OCI-LY3 (cell line): ENCODE measurements at regions not wholly inside any gene's neighbourhood (a gene's known extent, or its start where the extent isn't known, plus 50 kb on each side); places are given as distances from the start of the nearest gene placed in this dataset.

Source experiments
- EZH2phosphoT487 ChIP-seq: fragments of 200-600 bp; shearing (Covaris generic); IDR thresholded peaks from 2 replicates; pipeline ENCODE4 v1.6.1; 2018; ENCODE audit warnings: antibody characterized with exemption, mixed run types, low read depth
- TF ChIP-seq, protein P1 (sequence below): fragments of 200-600, 300-600 bp; sonication (generic); IDR thresholded peaks from 2 replicates; pipeline ENCODE4 v1.5.1; 2014; ENCODE audit warnings: antibody characterized with exemption, low read length, low read depth

DNA sequence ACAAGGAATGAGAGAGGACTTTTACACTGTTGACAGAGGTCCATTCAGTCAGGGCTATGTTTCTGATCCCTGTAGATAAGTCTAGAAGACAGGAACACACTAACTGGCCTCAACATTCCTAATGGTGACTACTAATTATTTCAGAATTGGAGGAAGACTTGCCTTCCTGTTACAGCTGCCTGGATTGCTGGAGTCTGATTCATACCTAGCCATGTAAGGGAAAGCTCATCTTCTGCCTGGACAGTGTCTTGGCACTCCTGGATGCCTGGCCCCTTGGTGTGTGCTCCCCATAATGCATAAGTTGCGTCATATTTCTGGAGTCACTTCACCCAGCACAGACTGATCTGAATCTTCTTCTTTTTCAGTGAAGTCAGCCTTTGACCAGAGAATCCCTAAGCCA, 326.0 kb upstream of the RUNX1 start:
- TF ChIP-seq, protein P1, sequence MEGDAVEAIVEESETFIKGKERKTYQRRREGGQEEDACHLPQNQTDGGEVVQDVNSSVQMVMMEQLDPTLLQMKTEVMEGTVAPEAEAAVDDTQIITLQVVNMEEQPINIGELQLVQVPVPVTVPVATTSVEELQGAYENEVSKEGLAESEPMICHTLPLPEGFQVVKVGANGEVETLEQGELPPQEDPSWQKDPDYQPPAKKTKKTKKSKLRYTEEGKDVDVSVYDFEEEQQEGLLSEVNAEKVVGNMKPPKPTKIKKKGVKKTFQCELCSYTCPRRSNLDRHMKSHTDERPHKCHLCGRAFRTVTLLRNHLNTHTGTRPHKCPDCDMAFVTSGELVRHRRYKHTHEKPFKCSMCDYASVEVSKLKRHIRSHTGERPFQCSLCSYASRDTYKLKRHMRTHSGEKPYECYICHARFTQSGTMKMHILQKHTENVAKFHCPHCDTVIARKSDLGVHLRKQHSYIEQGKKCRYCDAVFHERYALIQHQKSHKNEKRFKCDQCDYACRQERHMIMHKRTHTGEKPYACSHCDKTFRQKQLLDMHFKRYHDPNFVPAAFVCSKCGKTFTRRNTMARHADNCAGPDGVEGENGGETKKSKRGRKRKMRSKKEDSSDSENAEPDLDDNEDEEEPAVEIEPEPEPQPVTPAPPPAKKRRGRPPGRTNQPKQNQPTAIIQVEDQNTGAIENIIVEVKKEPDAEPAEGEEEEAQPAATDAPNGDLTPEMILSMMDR = no peak
- TF ChIP-seq EZH2phosphoT487 = no peak
